ENCODE measurements at regions not wholly inside any gene's neighbourhood (a gene's known extent, or its start where the extent isn't known, plus 50 kb on each side); places are given as distances from the start of the nearest gene placed in this dataset.

- Histone ChIP-seq H3K4me1 (ENCODE audit: insufficient read depth, low read length) (peaks cover 3% of the 10 kb centered on the region), H2AFZ (ENCODE audit: low read depth, low read length) (no peak overlapping the region), H3K9me3 (ENCODE audit: low read length) (no peaks in the 10 kb centered on the region), H3K36me3 (ENCODE audit: insufficient read depth, low read length) (no peaks in the 10 kb centered on the region), H3K27me3 (ENCODE audit: insufficient read depth, low read length) (no peaks in the 10 kb centered on the region), H3K4me3 (ENCODE audit: low read length) (no peak overlapping the region)
Observed at GRCh38 chr7:15932318-15932717, 245.8 kb upstream of the MEOX2 start.

- no peak overlapping the region for H2AFZ ChIP-seq (ENCODE audit: low read depth, low read length)
- H3K4me3 ChIP-seq (ENCODE audit: low read length) = no peak overlapping the region
- no peaks in the 10 kb centered on the region for H3K4me1 ChIP-seq (ENCODE audit: insufficient read depth, low read length)
- H3K27me3 ChIP-seq (ENCODE audit: insufficient read depth, low read length) = no peaks in the 10 kb centered on the region
- no peaks in the 10 kb centered on the region for H3K36me3 ChIP-seq (ENCODE audit: insufficient read depth, low read length)
- no peaks in the 10 kb centered on the region for H3K9me3 ChIP-seq (ENCODE audit: low read length)
Observed at GRCh38 chr7:15929411-15929810, 242.9 kb upstream of the MEOX2 start.

GRCh38 chr7:15925608-15926007 is 239.1 kb upstream of the MEOX2 start:
- H3K4me1 ChIP-seq (ENCODE audit: insufficient read depth, low read length) = no peaks in the 10 kb centered on the region
- no peak overlapping the region for H2AFZ ChIP-seq (ENCODE audit: low read depth, low read length)
- H3K4me3 ChIP-seq (ENCODE audit: low read length) = no peak overlapping the region
- no peaks in the 10 kb centered on the region for H3K36me3 ChIP-seq (ENCODE audit: insufficient read depth, low read length)
- H3K9me3 ChIP-seq (ENCODE audit: low read length) = no peaks in the 10 kb centered on the region
- H3K27me3 ChIP-seq (ENCODE audit: insufficient read depth, low read length) = no peaks in the 10 kb centered on the region

GRCh38 chr7:15924910-15925309 is 238.4 kb upstream of the MEOX2 start:
- H3K36me3 ChIP-seq (ENCODE audit: insufficient read depth, low read length) = no peaks in the 10 kb centered on the region
- no peaks in the 10 kb centered on the region for H3K27me3 ChIP-seq (ENCODE audit: insufficient read depth, low read length)
- no peak overlapping the region for H2AFZ ChIP-seq (ENCODE audit: low read depth, low read length)
- H3K4me3 ChIP-seq (ENCODE audit: low read length) = no peak overlapping the region
- no peaks in the 10 kb centered on the region for H3K4me1 ChIP-seq (ENCODE audit: insufficient read depth, low read length)
- H3K9me3 ChIP-seq (ENCODE audit: low read length) = no peaks in the 10 kb centered on the region

GRCh38 chr7:15922002-15922401 is 235.5 kb upstream of the MEOX2 start:
- Histone ChIP-seq H3K27me3 (ENCODE audit: insufficient read depth, low read length) (no peaks in the 10 kb centered on the region), H3K36me3 (ENCODE audit: insufficient read depth, low read length) (no peaks in the 10 kb centered on the region), H2AFZ (ENCODE audit: low read depth, low read length) (no peak overlapping the region), H3K4me3 (ENCODE audit: low read length) (no peak overlapping the region), H3K4me1 (ENCODE audit: insufficient read depth, low read length) (no peaks in the 10 kb centered on the region), H3K9me3 (ENCODE audit: low read length) (no peaks in the 10 kb centered on the region)

- no peaks in the 10 kb centered on the region for H3K4me1 ChIP-seq (ENCODE audit: insufficient read depth, low read length)
- H3K4me3 ChIP-seq (ENCODE audit: low read length) = no peak overlapping the region
- H3K36me3 ChIP-seq (ENCODE audit: insufficient read depth, low read length) = no peaks in the 10 kb centered on the region
- no peaks in the 10 kb centered on the region for H3K9me3 ChIP-seq (ENCODE audit: low read length)
- no peaks in the 10 kb centered on the region for H3K27me3 ChIP-seq (ENCODE audit: insufficient read depth, low read length)
- H2AFZ ChIP-seq (ENCODE audit: low read depth, low read length) = no peak overlapping the region
Observed at GRCh38 chr7:15921576-15921975, 235.1 kb upstream of the MEOX2 start.

- no peak overlapping the region for H3K4me3 ChIP-seq (ENCODE audit: low read length)
- no peaks in the 10 kb centered on the region for H3K9me3 ChIP-seq (ENCODE audit: low read length)
- H3K36me3 ChIP-seq (ENCODE audit: insufficient read depth, low read length) = no peaks in the 10 kb centered on the region
- H3K4me1 ChIP-seq (ENCODE audit: insufficient read depth, low read length) = no peaks in the 10 kb centered on the region
- H3K27me3 ChIP-seq (ENCODE audit: insufficient read depth, low read length) = no peaks in the 10 kb centered on the region
- H2AFZ ChIP-seq (ENCODE audit: low read depth, low read length) = no peak overlapping the region
Observed at GRCh38 chr7:15920953-15921352, 234.5 kb upstream of the MEOX2 start.

- Histone ChIP-seq H3K9me3 (ENCODE audit: low read length) (no peaks in the 10 kb centered on the region), H3K4me1 (ENCODE audit: insufficient read depth, low read length) (no peaks in the 10 kb centered on the region), H3K4me3 (ENCODE audit: low read length) (no peak overlapping the region), H2AFZ (ENCODE audit: low read depth, low read length) (no peak overlapping the region), H3K36me3 (ENCODE audit: insufficient read depth, low read length) (no peaks in the 10 kb centered on the region), H3K27me3 (ENCODE audit: insufficient read depth, low read length) (no peaks in the 10 kb centered on the region)
Observed at GRCh38 chr7:15916681-15917380, 230.3 kb upstream of the MEOX2 start.

GRCh38 chr7:15915686-15916293 is 229.3 kb upstream of the MEOX2 start:
- no peaks in the 10 kb centered on the region for H3K36me3 ChIP-seq (ENCODE audit: insufficient read depth, low read length)
- H3K9me3 ChIP-seq (ENCODE audit: low read length) = no peaks in the 10 kb centered on the region
- H2AFZ ChIP-seq (ENCODE audit: low read depth, low read length) = no peak overlapping the region
- no peak overlapping the region for H3K4me3 ChIP-seq (ENCODE audit: low read length)
- H3K27me3 ChIP-seq (ENCODE audit: insufficient read depth, low read length) = no peaks in the 10 kb centered on the region
- no peaks in the 10 kb centered on the region for H3K4me1 ChIP-seq (ENCODE audit: insufficient read depth, low read length)

GRCh38 chr7:15914611-15915010 is 228.1 kb upstream of the MEOX2 start:
- Histone ChIP-seq H3K9me3 (ENCODE audit: low read length) (no peaks in the 10 kb centered on the region), H2AFZ (ENCODE audit: low read depth, low read length) (no peak overlapping the region), H3K4me1 (ENCODE audit: insufficient read depth, low read length) (no peaks in the 10 kb centered on the region), H3K27me3 (ENCODE audit: insufficient read depth, low read length) (no peaks in the 10 kb centered on the region), H3K4me3 (ENCODE audit: low read length) (no peak overlapping the region), H3K36me3 (ENCODE audit: insufficient read depth, low read length) (no peaks in the 10 kb centered on the region)

- H2AFZ ChIP-seq (ENCODE audit: low read depth, low read length) = peak overlapping the region; percentile 23
- H3K9me3 ChIP-seq (ENCODE audit: low read length) = no peaks in the 10 kb centered on the region
- H3K27me3 ChIP-seq (ENCODE audit: insufficient read depth, low read length) = no peaks in the 10 kb centered on the region
- H3K36me3 ChIP-seq (ENCODE audit: insufficient read depth, low read length) = no peaks in the 10 kb centered on the region
- no peak overlapping the region for H3K4me3 ChIP-seq (ENCODE audit: low read length)
- H3K4me1 ChIP-seq (ENCODE audit: insufficient read depth, low read length) = no peaks in the 10 kb centered on the region
Observed at GRCh38 chr7:15906436-15906835, 220.0 kb upstream of the MEOX2 start.

- no peak overlapping the region for H2AFZ ChIP-seq (ENCODE audit: low read depth, low read length)
- H3K4me3 ChIP-seq (ENCODE audit: low read length) = no peak overlapping the region
- no peaks in the 10 kb centered on the region for H3K9me3 ChIP-seq (ENCODE audit: low read length)
- no peaks in the 10 kb centered on the region for H3K4me1 ChIP-seq (ENCODE audit: insufficient read depth, low read length)
- H3K27me3 ChIP-seq (ENCODE audit: insufficient read depth, low read length) = no peaks in the 10 kb centered on the region
- no peaks in the 10 kb centered on the region for H3K36me3 ChIP-seq (ENCODE audit: insufficient read depth, low read length)
Observed at GRCh38 chr7:15905251-15906040, 219.0 kb upstream of the MEOX2 start.

GRCh38 chr7:15891151-15891881 is 204.8 kb upstream of the MEOX2 start:
- no peaks in the 10 kb centered on the region for H3K27me3 ChIP-seq (ENCODE audit: insufficient read depth, low read length)
- H3K4me1 ChIP-seq (ENCODE audit: insufficient read depth, low read length) = no peaks in the 10 kb centered on the region
- no peak overlapping the region for H2AFZ ChIP-seq (ENCODE audit: low read depth, low read length)
- no peaks in the 10 kb centered on the region for H3K9me3 ChIP-seq (ENCODE audit: low read length)
- no peak overlapping the region for H3K4me3 ChIP-seq (ENCODE audit: low read length)
- no peaks in the 10 kb centered on the region for H3K36me3 ChIP-seq (ENCODE audit: insufficient read depth, low read length)
